ENCODE measurements at regions not wholly inside any gene's neighbourhood (a gene's known extent, or its start where the extent isn't known, plus 50 kb on each side); places are given as distances from the start of the nearest gene placed in this dataset.
"Not testable (repeated sequence)": the region's sequence is repeated elsewhere in the genome, so short reads cannot be mapped to it uniquely, and the experiment has no call there.

DNA sequence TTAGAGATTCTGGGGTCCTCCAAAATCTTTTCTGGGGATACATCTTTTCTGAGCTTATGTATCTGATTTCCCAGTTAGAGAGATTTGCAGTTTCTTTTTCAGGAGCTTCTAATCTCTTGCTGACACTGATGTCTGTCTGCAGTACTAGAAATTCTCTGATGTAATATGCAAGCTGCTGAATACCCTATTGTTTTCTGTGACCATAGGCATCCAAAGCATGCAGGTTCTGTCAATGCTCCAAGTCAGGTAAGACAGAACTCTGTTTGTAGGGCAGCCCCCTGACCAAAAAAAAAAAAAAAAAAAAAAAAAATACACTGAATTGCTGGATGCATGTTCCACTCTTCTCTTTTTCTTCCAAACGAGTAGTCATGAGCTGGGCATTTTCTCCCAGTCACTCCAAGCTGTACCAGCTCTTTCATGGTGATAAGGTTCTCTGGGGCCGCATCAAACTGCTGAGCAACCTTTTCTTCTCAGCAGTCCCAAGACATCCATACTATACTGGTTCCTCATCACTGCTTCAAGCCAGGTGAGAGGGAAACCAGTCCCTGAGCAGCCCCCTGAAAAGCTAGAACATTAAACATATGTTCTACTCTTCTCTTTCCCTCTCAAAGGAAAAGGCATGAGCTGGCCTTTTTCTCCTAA lies 354.9 kb upstream of the ANKRD20A1 start:
- TF ChIP-seq, protein P1, sequence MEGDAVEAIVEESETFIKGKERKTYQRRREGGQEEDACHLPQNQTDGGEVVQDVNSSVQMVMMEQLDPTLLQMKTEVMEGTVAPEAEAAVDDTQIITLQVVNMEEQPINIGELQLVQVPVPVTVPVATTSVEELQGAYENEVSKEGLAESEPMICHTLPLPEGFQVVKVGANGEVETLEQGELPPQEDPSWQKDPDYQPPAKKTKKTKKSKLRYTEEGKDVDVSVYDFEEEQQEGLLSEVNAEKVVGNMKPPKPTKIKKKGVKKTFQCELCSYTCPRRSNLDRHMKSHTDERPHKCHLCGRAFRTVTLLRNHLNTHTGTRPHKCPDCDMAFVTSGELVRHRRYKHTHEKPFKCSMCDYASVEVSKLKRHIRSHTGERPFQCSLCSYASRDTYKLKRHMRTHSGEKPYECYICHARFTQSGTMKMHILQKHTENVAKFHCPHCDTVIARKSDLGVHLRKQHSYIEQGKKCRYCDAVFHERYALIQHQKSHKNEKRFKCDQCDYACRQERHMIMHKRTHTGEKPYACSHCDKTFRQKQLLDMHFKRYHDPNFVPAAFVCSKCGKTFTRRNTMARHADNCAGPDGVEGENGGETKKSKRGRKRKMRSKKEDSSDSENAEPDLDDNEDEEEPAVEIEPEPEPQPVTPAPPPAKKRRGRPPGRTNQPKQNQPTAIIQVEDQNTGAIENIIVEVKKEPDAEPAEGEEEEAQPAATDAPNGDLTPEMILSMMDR (IDR thresholded peaks at IDR 0.05) = not testable (repeated sequence)
- TF ChIP-seq POLR2A (IDR thresholded peaks at IDR 0.05; ENCODE audit: low read length); RCOR1 (IDR thresholded peaks at IDR 0.05; ENCODE audit: low read depth, low read length); RNF2 (IDR thresholded peaks at IDR 0.05; ENCODE audit: borderline replicate concordance, low read depth); RAD21 (conservative IDR thresholded peaks at IDR 0.05 in 1 of 2, IDR thresholded peaks at IDR 0.05 in 1 of 2); JUNB (IDR thresholded peaks at IDR 0.05); BHLHE40 (IDR thresholded peaks at IDR 0.05; ENCODE audit: low read depth, low read length): not testable (repeated sequence)
- TF ChIP-seq, protein P2, sequence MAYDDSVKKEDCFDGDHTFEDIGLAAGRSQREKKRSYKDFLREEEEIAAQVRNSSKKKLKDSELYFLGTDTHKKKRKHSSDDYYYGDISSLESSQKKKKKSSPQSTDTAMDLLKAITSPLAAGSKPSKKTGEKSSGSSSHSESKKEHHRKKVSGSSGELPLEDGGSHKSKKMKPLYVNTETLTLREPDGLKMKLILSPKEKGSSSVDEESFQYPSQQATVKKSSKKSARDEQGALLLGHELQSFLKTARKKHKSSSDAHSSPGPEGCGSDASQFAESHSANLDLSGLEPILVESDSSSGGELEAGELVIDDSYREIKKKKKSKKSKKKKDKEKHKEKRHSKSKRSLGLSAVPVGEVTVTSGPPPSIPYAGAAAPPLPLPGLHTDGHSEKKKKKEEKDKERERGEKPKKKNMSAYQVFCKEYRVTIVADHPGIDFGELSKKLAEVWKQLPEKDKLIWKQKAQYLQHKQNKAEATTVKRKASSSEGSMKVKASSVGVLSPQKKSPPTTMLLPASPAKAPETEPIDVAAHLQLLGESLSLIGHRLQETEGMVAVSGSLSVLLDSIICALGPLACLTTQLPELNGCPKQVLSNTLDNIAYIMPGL (CRISPR knock-in tag; IDR thresholded peaks at IDR 0.05; ENCODE audit: borderline replicate concordance) = not testable (repeated sequence)
- TF ChIP-seq, protein P3, sequence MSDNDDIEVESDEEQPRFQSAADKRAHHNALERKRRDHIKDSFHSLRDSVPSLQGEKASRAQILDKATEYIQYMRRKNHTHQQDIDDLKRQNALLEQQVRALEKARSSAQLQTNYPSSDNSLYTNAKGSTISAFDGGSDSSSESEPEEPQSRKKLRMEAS (IDR thresholded peaks at IDR 0.05) = not testable (repeated sequence)
